Neural cell (in vitro differentiated cells): ENCODE measurements at regions not wholly inside any gene's neighbourhood (a gene's known extent, or its start where the extent isn't known, plus 50 kb on each side); places are given as distances from the start of the nearest gene placed in this dataset.

Source experiments
- H2AFZ ChIP-seq: fragments of 200-600, 300-800 bp; sonication (generic), shearing (Covaris generic); 2 replicates; pipeline ENCODE4 v1.6.0; 2014; ENCODE audit warnings: low read depth, mild to moderate bottlenecking, antibody characterized with exemption, low read length, moderate library complexity
- H3F3A ChIP-seq: fragments of 200-600 bp; shearing (Covaris generic); 2 replicates; pipeline ENCODE4 v1.6.1; 2016; ENCODE audit warnings: mild to moderate bottlenecking, moderate library complexity, mixed read lengths, antibody characterized with exemption, low read length; ENCODE audit not compliant: insufficient read depth, poor library complexity, severe bottlenecking
- H3K27ac ChIP-seq: fragments of 200-600, 300-800 bp; sonication (generic), shearing (Covaris generic); 2 replicates; pipeline ENCODE4 v1.5.1; 2014; ENCODE audit warnings: mild to moderate bottlenecking, low read length, moderate library complexity
- H3K27me3 ChIP-seq: fragments of 300-800, 200-600 bp; sonication (generic), shearing (Covaris generic); 2 replicates; pipeline ENCODE4 v1.6.0; 2014; ENCODE audit warnings: mild to moderate bottlenecking, low read depth, low read length, moderate library complexity; ENCODE audit not compliant: insufficient read depth
- H3K36me3 ChIP-seq: fragments of 300-800, 200-600 bp; sonication (generic), shearing (Covaris generic); 2 replicates; pipeline ENCODE4 v1.5.1; 2014; ENCODE audit warnings: mild to moderate bottlenecking, antibody characterized with exemption, low read length, moderate library complexity; ENCODE audit not compliant: insufficient read depth
- H3K4me2 ChIP-seq: fragments of 300-800, 200-600 bp; sonication (generic), shearing (Covaris generic); 2 replicates; pipeline ENCODE4 v1.6.0; 2014; ENCODE audit warnings: mild to moderate bottlenecking, low read length
- H3K4me3 ChIP-seq: fragments of 300-800, 200-600 bp; sonication (generic), shearing (Covaris generic); 2 replicates; pipeline ENCODE4 v1.5.1; 2014; ENCODE audit warnings: mild to moderate bottlenecking, low read length, moderate library complexity
- H3K79me2 ChIP-seq: fragments of 200-600 bp; shearing (Covaris generic); replicated peaks from 2 replicates; pipeline ENCODE4 v1.6.0; 2014; ENCODE audit warnings: mild to moderate bottlenecking, low read length, moderate library complexity; ENCODE audit not compliant: insufficient read depth
- H3K9ac ChIP-seq: fragments of 300-800, 200-600 bp; sonication (generic), shearing (Covaris generic); 2 replicates; pipeline ENCODE4 v1.6.1; 2016; ENCODE audit warnings: mild to moderate bottlenecking, low read length, mixed read lengths
- H3K9me2 ChIP-seq: fragments of 200-600 bp; shearing (Covaris generic); 2 replicates; pipeline ENCODE4 v1.6.1; 2016; ENCODE audit warnings: mild to moderate bottlenecking, low read length, mixed read lengths; ENCODE audit not compliant: insufficient read depth
- H3K9me3 ChIP-seq: fragments of 200-600, 300-800 bp; sonication (generic), shearing (Covaris generic); 2 replicates; pipeline ENCODE4 v1.6.1; 2016; ENCODE audit warnings: mild to moderate bottlenecking, mixed run types, low read length, moderate library complexity, mixed read lengths
- H4K20me1 ChIP-seq: fragments of 200-600 bp; shearing (Covaris generic); 2 replicates; pipeline ENCODE4 v1.6.1; 2016; ENCODE audit warnings: mild to moderate bottlenecking, mixed run types; ENCODE audit not compliant: insufficient read depth
- EP300 ChIP-seq: fragments of 450-650 bp; conservative IDR thresholded peaks from 2 replicates; pipeline ENCODE4 v1.6.1; 2014; ENCODE audit warnings: antibody characterized with exemption, mild to moderate bottlenecking, moderate library complexity; ENCODE audit not compliant: poor library complexity, severe bottlenecking
- EZH2 ChIP-seq: fragments of 200-600, 300-800 bp; shearing (Covaris generic), sonication (generic); IDR thresholded peaks from 2 replicates; pipeline ENCODE4 v1.6.1; 2014; ENCODE audit warnings: antibody characterized with exemption, low read length, borderline replicate concordance, mild to moderate bottlenecking; ENCODE audit not compliant: insufficient read depth, poor library complexity, severe bottlenecking
- RAD21 ChIP-seq: fragments of 450-650 bp; conservative IDR thresholded peaks from 2 replicates; pipeline ENCODE4 v1.6.1; 2014; ENCODE audit warnings: antibody characterized with exemption, mild to moderate bottlenecking, moderate library complexity
- SMC3 ChIP-seq: fragments of 450-650 bp; conservative IDR thresholded peaks from 2 replicates; pipeline ENCODE4 v1.6.1; 2014; ENCODE audit warnings: antibody characterized with exemption, mild to moderate bottlenecking, moderate library complexity; ENCODE audit not compliant: poor library complexity
- TAF1 ChIP-seq: IDR thresholded peaks from 2 replicates; pipeline ENCODE4 v1.6.1; 2012; ENCODE audit warnings: low read depth
- TF ChIP-seq, protein P1 (sequence below): IDR thresholded peaks from 2 replicates; pipeline ENCODE4 v1.6.1; 2012; ENCODE audit warnings: borderline replicate concordance
- TF ChIP-seq, protein P2 (sequence below): fragments of 450-650 bp; IDR thresholded peaks from 2 replicates; pipeline ENCODE4 v1.5.1; 2014; ENCODE audit warnings: antibody characterized with exemption, mild to moderate bottlenecking, moderate library complexity; ENCODE audit not compliant: poor library complexity, severe bottlenecking

GRCh38 chr10:83562381-83562780 is 576.9 kb upstream of the GHITM start:
- no peak overlapping the region for H2AFZ ChIP-seq
- no peaks in the 10 kb centered on the region for H3K79me2 ChIP-seq

DNA sequence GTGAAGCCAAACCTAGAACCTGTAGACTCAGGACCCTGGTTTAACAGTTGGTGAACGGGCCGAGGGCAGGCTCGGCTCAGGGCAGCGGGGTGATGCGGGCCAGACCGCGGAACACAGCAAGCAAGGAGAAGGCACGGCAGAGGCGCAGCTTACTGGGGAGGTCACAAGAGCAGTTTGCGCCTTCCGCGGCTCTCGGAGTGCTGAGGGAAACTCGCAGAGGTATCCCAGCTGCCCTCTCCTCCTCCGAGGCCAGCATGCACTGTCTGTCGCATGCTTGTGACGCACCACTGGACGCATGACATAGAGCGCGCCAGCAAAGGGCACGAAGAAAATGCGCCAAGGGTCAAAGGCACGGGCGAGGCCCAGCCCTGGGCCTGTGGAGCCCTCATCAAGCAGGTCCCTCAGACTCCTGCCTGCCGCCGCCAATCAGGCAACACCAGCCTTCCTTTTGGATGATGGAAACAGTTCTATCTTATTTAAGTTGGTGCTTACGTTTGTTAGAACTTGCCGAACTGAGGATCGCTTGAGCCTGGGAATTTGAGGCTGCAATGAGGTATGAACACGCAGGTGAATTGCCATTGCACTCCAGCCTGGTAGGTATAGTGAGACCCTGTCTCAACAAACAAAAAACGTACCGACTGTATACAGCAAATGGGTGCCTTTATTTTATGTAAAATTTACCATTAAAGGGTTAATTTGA is 574.3 kb upstream of the GHITM start:
- TF ChIP-seq, protein P1, sequence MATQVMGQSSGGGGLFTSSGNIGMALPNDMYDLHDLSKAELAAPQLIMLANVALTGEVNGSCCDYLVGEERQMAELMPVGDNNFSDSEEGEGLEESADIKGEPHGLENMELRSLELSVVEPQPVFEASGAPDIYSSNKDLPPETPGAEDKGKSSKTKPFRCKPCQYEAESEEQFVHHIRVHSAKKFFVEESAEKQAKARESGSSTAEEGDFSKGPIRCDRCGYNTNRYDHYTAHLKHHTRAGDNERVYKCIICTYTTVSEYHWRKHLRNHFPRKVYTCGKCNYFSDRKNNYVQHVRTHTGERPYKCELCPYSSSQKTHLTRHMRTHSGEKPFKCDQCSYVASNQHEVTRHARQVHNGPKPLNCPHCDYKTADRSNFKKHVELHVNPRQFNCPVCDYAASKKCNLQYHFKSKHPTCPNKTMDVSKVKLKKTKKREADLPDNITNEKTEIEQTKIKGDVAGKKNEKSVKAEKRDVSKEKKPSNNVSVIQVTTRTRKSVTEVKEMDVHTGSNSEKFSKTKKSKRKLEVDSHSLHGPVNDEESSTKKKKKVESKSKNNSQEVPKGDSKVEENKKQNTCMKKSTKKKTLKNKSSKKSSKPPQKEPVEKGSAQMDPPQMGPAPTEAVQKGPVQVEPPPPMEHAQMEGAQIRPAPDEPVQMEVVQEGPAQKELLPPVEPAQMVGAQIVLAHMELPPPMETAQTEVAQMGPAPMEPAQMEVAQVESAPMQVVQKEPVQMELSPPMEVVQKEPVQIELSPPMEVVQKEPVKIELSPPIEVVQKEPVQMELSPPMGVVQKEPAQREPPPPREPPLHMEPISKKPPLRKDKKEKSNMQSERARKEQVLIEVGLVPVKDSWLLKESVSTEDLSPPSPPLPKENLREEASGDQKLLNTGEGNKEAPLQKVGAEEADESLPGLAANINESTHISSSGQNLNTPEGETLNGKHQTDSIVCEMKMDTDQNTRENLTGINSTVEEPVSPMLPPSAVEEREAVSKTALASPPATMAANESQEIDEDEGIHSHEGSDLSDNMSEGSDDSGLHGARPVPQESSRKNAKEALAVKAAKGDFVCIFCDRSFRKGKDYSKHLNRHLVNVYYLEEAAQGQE, result no peak
- TF ChIP-seq SMC3 (no peak), EZH2 (no peak)

More at GRCh38 chr10:83562381-83562780, 576.9 kb upstream of the GHITM start:
- no peaks in the 10 kb centered on the region for H4K20me1 ChIP-seq
- no peaks in the 10 kb centered on the region for H3K36me3 ChIP-seq
- H3F3A ChIP-seq, result no peaks in the 10 kb centered on the region
- no peak overlapping the region for H3K4me3 ChIP-seq
- TF ChIP-seq, protein P2, sequence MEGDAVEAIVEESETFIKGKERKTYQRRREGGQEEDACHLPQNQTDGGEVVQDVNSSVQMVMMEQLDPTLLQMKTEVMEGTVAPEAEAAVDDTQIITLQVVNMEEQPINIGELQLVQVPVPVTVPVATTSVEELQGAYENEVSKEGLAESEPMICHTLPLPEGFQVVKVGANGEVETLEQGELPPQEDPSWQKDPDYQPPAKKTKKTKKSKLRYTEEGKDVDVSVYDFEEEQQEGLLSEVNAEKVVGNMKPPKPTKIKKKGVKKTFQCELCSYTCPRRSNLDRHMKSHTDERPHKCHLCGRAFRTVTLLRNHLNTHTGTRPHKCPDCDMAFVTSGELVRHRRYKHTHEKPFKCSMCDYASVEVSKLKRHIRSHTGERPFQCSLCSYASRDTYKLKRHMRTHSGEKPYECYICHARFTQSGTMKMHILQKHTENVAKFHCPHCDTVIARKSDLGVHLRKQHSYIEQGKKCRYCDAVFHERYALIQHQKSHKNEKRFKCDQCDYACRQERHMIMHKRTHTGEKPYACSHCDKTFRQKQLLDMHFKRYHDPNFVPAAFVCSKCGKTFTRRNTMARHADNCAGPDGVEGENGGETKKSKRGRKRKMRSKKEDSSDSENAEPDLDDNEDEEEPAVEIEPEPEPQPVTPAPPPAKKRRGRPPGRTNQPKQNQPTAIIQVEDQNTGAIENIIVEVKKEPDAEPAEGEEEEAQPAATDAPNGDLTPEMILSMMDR, result no peak
- TF ChIP-seq TAF1 (no peak), EP300 (no peak), RAD21 (no peak)
- TF ChIP-seq, protein P1, result no peak
- H3K27ac ChIP-seq, result no peak overlapping the region
- H3K9me2 ChIP-seq, result no peaks in the 10 kb centered on the region
- no peak overlapping the region for H3K4me2 ChIP-seq
- H3K27me3 ChIP-seq, result no peaks in the 10 kb centered on the region
- H3K9ac ChIP-seq, result no peak overlapping the region
- no peaks in the 10 kb centered on the region for H3K9me3 ChIP-seq

More for the DNA sequence above, 574.3 kb upstream of the GHITM start:
- no peaks in the 10 kb centered on the region for H3K9me2 ChIP-seq
- H3K27ac ChIP-seq, result no peak overlapping the region
- no peaks in the 10 kb centered on the region for H3K9me3 ChIP-seq
- no peaks in the 10 kb centered on the region for H3K27me3 ChIP-seq
- no peak overlapping the region for H3K9ac ChIP-seq
- H3F3A ChIP-seq, result no peaks in the 10 kb centered on the region
- no peaks in the 10 kb centered on the region for H4K20me1 ChIP-seq
- no peak overlapping the region for H3K4me2 ChIP-seq
- no peak overlapping the region for H3K4me3 ChIP-seq
- no peaks in the 10 kb centered on the region for H3K79me2 ChIP-seq
- H3K36me3 ChIP-seq, result no peaks in the 10 kb centered on the region
- H2AFZ ChIP-seq, result no peak overlapping the region
